ENCODE measurements at regions not wholly inside any gene's neighbourhood (a gene's known extent, or its start where the extent isn't known, plus 50 kb on each side); places are given as distances from the start of the nearest gene placed in this dataset.

- TF ChIP-seq POLR2AphosphoS5 (IDR thresholded peaks at IDR 0.05; ENCODE audit: insufficient read depth in 1 of 2, low read depth in 1 of 2): no peak
- no peak for TF ChIP-seq POLR2A (IDR thresholded peaks at IDR 0.05)
- no peak for TF ChIP-seq CTCF (IDR thresholded peaks at IDR 0.05)
Measured at GRCh38 chr18:46341986-46342525, 237.9 kb downstream of the HAUS1 start.

Data from vagina (tissue), 2 donors.